GM19395 (cell line): ENCODE measurements at regions not wholly inside any gene's neighbourhood (a gene's known extent, or its start where the extent isn't known, plus 50 kb on each side); places are given as distances from the start of the nearest gene placed in this dataset.
"Not testable (repeated sequence)": the region's sequence is repeated elsewhere in the genome, so short reads cannot be mapped to it uniquely, and the experiment has no call there.

Experiments
- ATAC-seq: cut with Tn5 transposase; IDR thresholded peaks from one replicate; pipeline ENCODE4 v1.9.1; 2021; ENCODE audit warnings: mild to moderate bottlenecking, moderate library complexity; ENCODE audit not compliant: unreplicated experiment

GRCh38 chr6:8181160-8181881 is 79.0 kb upstream of the EEF1E1 start:
- ATAC-seq: no peak

- no peak for ATAC-seq
Measured at GRCh38 chr6:8180327-8181159, 78.2 kb upstream of the EEF1E1 start.

GRCh38 chr6:8177721-8178120 is 75.4 kb upstream of the EEF1E1 start:
- no peak for ATAC-seq

- ATAC-seq: no peak
Measured at GRCh38 chr6:8175046-8175777, 72.9 kb upstream of the EEF1E1 start.

GRCh38 chr6:8174571-8174970 is 72.2 kb upstream of the EEF1E1 start:
- no peak for ATAC-seq

GRCh38 chr6:8172530-8172929 is 70.2 kb upstream of the EEF1E1 start:
- ATAC-seq: no peak

GRCh38 chr6:8170754-8171153 is 68.4 kb upstream of the EEF1E1 start:
- ATAC-seq: no peak

GRCh38 chr6:8170245-8170644 is 67.9 kb upstream of the EEF1E1 start:
- ATAC-seq: no peak

GRCh38 chr6:8166156-8166555 is 63.8 kb upstream of the EEF1E1 start:
- ATAC-seq: no peak

- ATAC-seq: not testable (repeated sequence)
Measured at GRCh38 chr6:8165008-8165407, 62.7 kb upstream of the EEF1E1 start.

GRCh38 chr6:8164281-8164680 is 61.9 kb upstream of the EEF1E1 start:
- not testable (repeated sequence) for ATAC-seq

GRCh38 chr6:8159966-8160365 is 57.6 kb upstream of the EEF1E1 start:
- no peak for ATAC-seq

GRCh38 chr6:8157839-8158238 is 55.5 kb upstream of the EEF1E1 start:
- ATAC-seq: no peak

GRCh38 chr6:8155259-8156012 is 53.1 kb upstream of the EEF1E1 start:
- ATAC-seq: no peak
